ENCODE measurements at regions not wholly inside any gene's neighbourhood (a gene's known extent, or its start where the extent isn't known, plus 50 kb on each side); places are given as distances from the start of the nearest gene placed in this dataset.

DNA sequence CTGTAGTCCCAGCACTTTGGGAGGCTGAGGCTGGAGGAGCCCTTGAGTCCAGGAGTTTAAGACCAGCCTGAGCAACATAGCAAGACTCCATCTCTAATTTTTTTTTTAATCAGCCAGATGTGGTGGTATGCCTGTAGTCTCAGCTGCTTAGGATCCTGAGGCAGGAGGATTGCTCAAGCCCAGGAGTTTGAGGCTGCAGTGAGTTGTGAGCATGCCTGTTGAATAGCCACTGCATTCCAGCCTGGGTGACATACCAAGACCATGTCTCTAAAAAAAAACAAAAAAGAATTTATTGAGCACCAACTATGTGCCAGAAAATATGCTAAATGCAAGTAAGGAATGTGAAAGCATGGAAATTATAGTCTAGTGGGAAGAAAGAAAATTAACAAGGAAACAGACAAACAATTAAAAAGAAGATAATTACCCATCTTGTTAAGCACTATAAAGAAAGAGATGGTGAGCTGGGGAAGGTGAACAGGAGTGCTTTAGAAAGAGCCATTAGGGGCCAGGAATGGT lies 104.0 kb upstream of the ZNF678 start:
- intact Hi-C loops (cut with DNase I) = no loop called here
- H3K4me1 ChIP-seq = no peaks in the 10 kb centered on the region
- H3K9me3 ChIP-seq = no peaks in the 10 kb centered on the region
- no peak for TF ChIP-seq POLR2AphosphoS5 (IDR thresholded peaks at IDR 0.05)
- TF ChIP-seq, protein P1, sequence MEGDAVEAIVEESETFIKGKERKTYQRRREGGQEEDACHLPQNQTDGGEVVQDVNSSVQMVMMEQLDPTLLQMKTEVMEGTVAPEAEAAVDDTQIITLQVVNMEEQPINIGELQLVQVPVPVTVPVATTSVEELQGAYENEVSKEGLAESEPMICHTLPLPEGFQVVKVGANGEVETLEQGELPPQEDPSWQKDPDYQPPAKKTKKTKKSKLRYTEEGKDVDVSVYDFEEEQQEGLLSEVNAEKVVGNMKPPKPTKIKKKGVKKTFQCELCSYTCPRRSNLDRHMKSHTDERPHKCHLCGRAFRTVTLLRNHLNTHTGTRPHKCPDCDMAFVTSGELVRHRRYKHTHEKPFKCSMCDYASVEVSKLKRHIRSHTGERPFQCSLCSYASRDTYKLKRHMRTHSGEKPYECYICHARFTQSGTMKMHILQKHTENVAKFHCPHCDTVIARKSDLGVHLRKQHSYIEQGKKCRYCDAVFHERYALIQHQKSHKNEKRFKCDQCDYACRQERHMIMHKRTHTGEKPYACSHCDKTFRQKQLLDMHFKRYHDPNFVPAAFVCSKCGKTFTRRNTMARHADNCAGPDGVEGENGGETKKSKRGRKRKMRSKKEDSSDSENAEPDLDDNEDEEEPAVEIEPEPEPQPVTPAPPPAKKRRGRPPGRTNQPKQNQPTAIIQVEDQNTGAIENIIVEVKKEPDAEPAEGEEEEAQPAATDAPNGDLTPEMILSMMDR (IDR thresholded peaks at IDR 0.05) = no peak
- no peak for TF ChIP-seq POLR2A (IDR thresholded peaks at IDR 0.05)
- no peak for TF ChIP-seq EP300 (IDR thresholded peaks at IDR 0.05)
- H3K4me3 ChIP-seq = no peak overlapping the region
- no peak overlapping the region for H3K27ac ChIP-seq
- H3K27me3 ChIP-seq = peaks cover 0 to 1% (median 0%) of the 10 kb centered on the region in 3 donors
- H3K36me3 ChIP-seq = no peaks in the 10 kb centered on the region
- DNase-seq = no peak

DNA sequence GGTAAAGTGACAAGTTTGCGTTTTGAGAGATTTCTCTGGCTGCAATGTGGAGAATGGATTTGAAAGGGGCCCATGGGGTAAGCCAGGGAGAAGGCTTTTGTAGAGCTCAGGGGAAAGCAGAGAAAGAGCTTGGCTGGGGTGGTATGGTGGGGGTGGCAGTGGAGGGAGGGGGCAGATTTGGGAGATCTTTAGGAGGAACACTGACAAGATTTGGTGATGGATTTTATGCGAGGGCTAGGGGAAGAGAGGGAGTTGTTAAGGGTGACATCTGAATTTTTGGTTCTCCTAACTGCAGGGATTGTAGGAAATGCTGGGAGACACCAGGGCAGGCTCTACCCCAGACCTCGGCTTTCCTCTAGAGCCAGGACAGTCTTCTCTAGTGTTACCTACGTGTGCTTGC lies 108.7 kb upstream of the ZNF678 start:
- TF ChIP-seq EP300 (IDR thresholded peaks at IDR 0.05) = no peak
- no peak for TF ChIP-seq POLR2A (IDR thresholded peaks at IDR 0.05)
- TF ChIP-seq POLR2AphosphoS5 (IDR thresholded peaks at IDR 0.05) = no peak
- no peak for DNase-seq
- Histone ChIP-seq H3K9me3 (no peaks in the 10 kb centered on the region), H3K27ac (no peak overlapping the region), H3K4me1 (no peaks in the 10 kb centered on the region), H3K4me3 (no peak overlapping the region), H3K27me3 (peaks cover 0 to 8% (median 0%) of the 10 kb centered on the region in 3 donors), H3K36me3 (no peaks in the 10 kb centered on the region)
- intact Hi-C loops (cut with DNase I) = no loop called here
- WGBS, 2 donors = 66 to 74% methylated on average over 4 of the region's 4 CpGs

DNA sequence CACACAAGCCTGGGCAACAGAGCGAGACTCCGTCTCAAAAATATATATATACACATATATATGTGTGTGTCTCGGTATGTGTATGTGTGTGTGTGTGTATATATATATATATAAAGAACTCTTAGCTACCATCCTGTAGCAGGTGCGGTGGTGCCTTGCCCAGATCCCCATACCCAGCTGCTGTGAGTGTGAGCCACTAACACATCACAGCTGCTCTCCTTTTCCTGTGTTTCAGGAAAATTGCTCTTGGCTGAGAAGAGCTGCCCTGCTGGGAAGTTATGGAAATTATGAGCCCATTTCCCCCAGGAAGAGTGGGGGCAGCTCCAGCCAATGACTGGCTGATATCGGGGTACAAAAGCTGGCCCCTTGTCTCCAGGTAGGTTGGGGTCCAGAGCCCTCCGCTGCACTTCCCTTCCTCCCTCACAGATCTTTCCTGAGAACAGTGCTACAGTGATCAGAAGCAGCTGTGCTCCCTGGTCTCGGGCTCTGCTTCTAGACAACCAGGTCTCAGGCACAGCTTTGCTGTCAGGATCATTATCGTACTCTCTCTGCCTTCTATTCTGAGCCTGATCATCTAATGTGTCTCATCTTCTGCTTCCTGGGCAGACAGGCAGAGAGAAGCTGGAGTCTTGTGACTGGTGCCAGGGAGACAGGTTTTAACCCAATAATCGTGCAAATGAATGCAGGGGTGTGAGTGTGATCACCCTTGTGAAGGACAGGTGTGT lies 109.6 kb upstream of the ZNF678 start:
- H3K9me3 ChIP-seq = no peaks in the 10 kb centered on the region
- peaks cover 0 to 8% (median 0%) of the 10 kb centered on the region in 3 donors for H3K27me3 ChIP-seq
- 75 to 77% methylated on average over 9 of the region's 9 CpGs for WGBS, 2 donors
- no peak overlapping the region for H3K4me3 ChIP-seq
- H3K4me1 ChIP-seq = no peaks in the 10 kb centered on the region
- H3K27ac ChIP-seq = no peak overlapping the region
- H3K36me3 ChIP-seq = no peaks in the 10 kb centered on the region
- no peak for TF ChIP-seq POLR2AphosphoS5 (IDR thresholded peaks at IDR 0.05)
- TF ChIP-seq, protein P1 (IDR thresholded peaks at IDR 0.05) = no peak
- no peak for TF ChIP-seq EP300 (IDR thresholded peaks at IDR 0.05)
- TF ChIP-seq POLR2A (IDR thresholded peaks at IDR 0.05) = no peak
- DNase-seq = no peak
- intact Hi-C loops (cut with DNase I) = no loop called here

DNA sequence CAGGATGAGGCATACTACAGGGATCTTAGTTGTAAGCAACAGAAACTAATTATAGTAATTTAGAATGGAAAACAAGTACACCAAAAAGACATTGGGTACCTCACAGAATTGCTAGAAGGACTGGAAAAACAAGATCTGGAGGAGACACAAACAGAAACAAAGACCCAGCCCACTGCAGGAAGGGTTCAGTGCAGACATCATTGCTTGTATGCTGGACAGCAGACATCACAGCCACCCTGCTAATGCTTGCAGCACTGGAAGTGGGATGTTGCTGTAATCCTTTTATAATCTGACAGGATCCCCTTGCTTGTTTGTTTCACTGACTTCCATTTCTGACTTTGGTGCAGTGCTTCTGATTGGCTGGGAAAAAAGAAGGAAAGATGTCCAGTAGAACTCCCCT lies 111.4 kb upstream of the ZNF678 start:
- intact Hi-C loops (cut with DNase I) = no loop called here
- TF ChIP-seq POLR2A (IDR thresholded peaks at IDR 0.05) (no peak), EP300 (IDR thresholded peaks at IDR 0.05) (no peak), POLR2AphosphoS5 (IDR thresholded peaks at IDR 0.05) (no peak)
- TF ChIP-seq, protein P1 (IDR thresholded peaks at IDR 0.05) = no peak
- no peak for DNase-seq
- Histone ChIP-seq H3K4me1 (no peaks in the 10 kb centered on the region), H3K27me3 (peaks cover 0 to 8% (median 0%) of the 10 kb centered on the region in 3 donors), H3K27ac (no peak overlapping the region), H3K9me3 (no peaks in the 10 kb centered on the region), H3K36me3 (no peaks in the 10 kb centered on the region), H3K4me3 (no peak overlapping the region)

DNA sequence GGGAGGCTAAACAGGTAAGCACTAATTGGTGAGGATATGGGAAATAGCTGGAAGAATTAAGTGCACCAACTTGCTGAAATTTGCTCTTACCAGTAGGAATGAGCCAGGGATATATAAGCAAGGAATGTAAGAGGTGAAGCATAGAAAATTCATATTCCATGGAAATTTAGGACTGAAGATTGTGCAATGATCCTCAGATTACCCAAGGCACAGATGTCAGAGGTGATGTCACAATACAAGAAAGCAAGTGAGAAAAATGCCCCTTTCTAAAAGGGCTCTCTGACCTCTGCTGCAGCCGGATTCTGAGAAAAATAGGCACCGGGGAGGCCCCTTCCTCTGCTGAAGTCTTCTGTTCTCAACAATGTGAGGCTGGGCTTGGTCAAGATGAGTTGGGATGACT lies 112.3 kb upstream of the ZNF678 start:
- H3K36me3 ChIP-seq = no peaks in the 10 kb centered on the region
- no peak for DNase-seq
- 71 to 92% methylated on average over 2 of the region's 2 CpGs for WGBS, 2 donors
- TF ChIP-seq, protein P1 (IDR thresholded peaks at IDR 0.05) = no peak
- TF ChIP-seq EP300 (IDR thresholded peaks at IDR 0.05) (no peak), POLR2AphosphoS5 (IDR thresholded peaks at IDR 0.05) (no peak), POLR2A (IDR thresholded peaks at IDR 0.05) (no peak)
- no peaks in the 10 kb centered on the region for H3K9me3 ChIP-seq
- H3K4me1 ChIP-seq = no peaks in the 10 kb centered on the region
- intact Hi-C loops (cut with DNase I) = no loop called here
- H3K27me3 ChIP-seq = peaks cover 0 to 8% (median 0%) of the 10 kb centered on the region in 3 donors
- H3K4me3 ChIP-seq = no peak overlapping the region
- no peak overlapping the region for H3K27ac ChIP-seq

Measured in sigmoid colon (tissue), 6 donors.